Activated naive CD8-positive, alpha-beta T cell (primary cell): ENCODE measurements at regions not wholly inside any gene's neighbourhood (a gene's known extent, or its start where the extent isn't known, plus 50 kb on each side); places are given as distances from the start of the nearest gene placed in this dataset.

Source experiments
- H3K27ac Mint-ChIP-seq: one replicate; pipeline ENCODE4 v1.8.0; 2021; ENCODE audit warnings: mixed read lengths
- H3K27me3 Mint-ChIP-seq: one replicate; pipeline ENCODE4 v1.8.0; 2021; ENCODE audit warnings: mixed read lengths
- H3K36me3 Mint-ChIP-seq: one replicate; pipeline ENCODE4 v1.8.0; 2021; ENCODE audit warnings: mixed read lengths
- H3K4me1 Mint-ChIP-seq: one replicate; pipeline ENCODE4 v1.8.0; 2021; ENCODE audit warnings: low read depth, mixed read lengths
- H3K4me3 Mint-ChIP-seq: one replicate; pipeline ENCODE4 v1.8.0; 2021; ENCODE audit warnings: mild to moderate bottlenecking, mixed read lengths
- H3K9me3 Mint-ChIP-seq: one replicate; pipeline ENCODE4 v1.8.0; 2021; ENCODE audit warnings: low read depth, mixed read lengths

GRCh38 chr9:71218774-71219173 lies 97.4 kb upstream of the TRPM3 start:
- Mint-ChIP-seq H3K36me3 (no peaks in the 10 kb centered on the region), H3K9me3 (peaks cover 3% of the 10 kb centered on the region), H3K27me3 (peaks cover 4% of the 10 kb centered on the region), H3K4me1 (no peaks in the 10 kb centered on the region), H3K4me3 (no peak overlapping the region), H3K27ac (no peak overlapping the region)

GRCh38 chr9:71213633-71214032 lies 92.2 kb upstream of the TRPM3 start:
- peaks cover 7% of the 10 kb centered on the region for H3K9me3 Mint-ChIP-seq
- H3K36me3 Mint-ChIP-seq: peaks cover 3% of the 10 kb centered on the region
- H3K27me3 Mint-ChIP-seq: no peaks in the 10 kb centered on the region
- H3K4me3 Mint-ChIP-seq: no peak overlapping the region
- H3K27ac Mint-ChIP-seq: no peak overlapping the region
- H3K4me1 Mint-ChIP-seq: no peaks in the 10 kb centered on the region

- Mint-ChIP-seq H3K36me3 (peaks cover 3% of the 10 kb centered on the region), H3K4me1 (no peaks in the 10 kb centered on the region), H3K9me3 (peaks cover 7% of the 10 kb centered on the region), H3K4me3 (no peak overlapping the region), H3K27me3 (no peaks in the 10 kb centered on the region), H3K27ac (no peak overlapping the region)
Measured at GRCh38 chr9:71210326-71210725, 88.9 kb upstream of the TRPM3 start.

GRCh38 chr9:71209890-71210289 lies 88.5 kb upstream of the TRPM3 start:
- Mint-ChIP-seq H3K27me3 (no peaks in the 10 kb centered on the region), H3K4me3 (no peak overlapping the region), H3K4me1 (no peaks in the 10 kb centered on the region), H3K36me3 (peaks cover 3% of the 10 kb centered on the region), H3K9me3 (peaks cover 7% of the 10 kb centered on the region), H3K27ac (no peak overlapping the region)

GRCh38 chr9:71202931-71203330 lies 81.5 kb upstream of the TRPM3 start:
- Mint-ChIP-seq H3K27ac (no peak overlapping the region), H3K4me1 (no peaks in the 10 kb centered on the region), H3K27me3 (peaks cover 2% of the 10 kb centered on the region), H3K36me3 (no peaks in the 10 kb centered on the region), H3K4me3 (no peak overlapping the region), H3K9me3 (no peaks in the 10 kb centered on the region)

GRCh38 chr9:71191708-71192107 lies 70.3 kb upstream of the TRPM3 start:
- Mint-ChIP-seq H3K4me3 (no peak overlapping the region), H3K27me3 (no peaks in the 10 kb centered on the region), H3K9me3 (peaks cover 5% of the 10 kb centered on the region), H3K27ac (no peak overlapping the region), H3K36me3 (no peaks in the 10 kb centered on the region), H3K4me1 (no peaks in the 10 kb centered on the region)

- Mint-ChIP-seq H3K27ac (no peak overlapping the region), H3K36me3 (no peaks in the 10 kb centered on the region), H3K4me1 (no peaks in the 10 kb centered on the region), H3K4me3 (no peak overlapping the region), H3K9me3 (no peaks in the 10 kb centered on the region), H3K27me3 (no peaks in the 10 kb centered on the region)
Measured at GRCh38 chr9:71183251-71183650, 61.8 kb upstream of the TRPM3 start.

GRCh38 chr9:71179183-71179582 lies 57.8 kb upstream of the TRPM3 start:
- Mint-ChIP-seq H3K9me3 (no peaks in the 10 kb centered on the region), H3K4me1 (no peaks in the 10 kb centered on the region), H3K27ac (no peak overlapping the region), H3K4me3 (no peak overlapping the region), H3K27me3 (no peaks in the 10 kb centered on the region), H3K36me3 (no peaks in the 10 kb centered on the region)

GRCh38 chr9:71177901-71178300 lies 56.5 kb upstream of the TRPM3 start:
- H3K27ac Mint-ChIP-seq: no peak overlapping the region
- H3K4me1 Mint-ChIP-seq: no peaks in the 10 kb centered on the region
- no peak overlapping the region for H3K4me3 Mint-ChIP-seq
- no peaks in the 10 kb centered on the region for H3K9me3 Mint-ChIP-seq
- H3K27me3 Mint-ChIP-seq: no peaks in the 10 kb centered on the region
- no peaks in the 10 kb centered on the region for H3K36me3 Mint-ChIP-seq

GRCh38 chr9:71171517-71171916 lies 50.1 kb upstream of the TRPM3 start:
- Mint-ChIP-seq H3K4me1 (no peaks in the 10 kb centered on the region), H3K4me3 (no peak overlapping the region), H3K27me3 (no peaks in the 10 kb centered on the region), H3K9me3 (no peaks in the 10 kb centered on the region), H3K27ac (no peak overlapping the region), H3K36me3 (no peaks in the 10 kb centered on the region)
